Neural progenitor cell (in vitro differentiated cells): ENCODE measurements at regions not wholly inside any gene's neighbourhood (a gene's known extent, or its start where the extent isn't known, plus 50 kb on each side); places are given as distances from the start of the nearest gene placed in this dataset.

ENCODE experiments used
- DNase-seq: peaks from one replicate; pipeline ENCODE4 v3.0.0-alpha.2; 2016; ENCODE audit warnings: low spot score
- H2AFZ ChIP-seq: fragments of 200-600 bp; sonication (generic); replicated peaks from 2 replicates; pipeline ENCODE4 v1.6.1; 2016; ENCODE audit warnings: antibody characterized with exemption
- H3F3A ChIP-seq: fragments of 200-600 bp; sonication (generic); 2 replicates; pipeline ENCODE4 v1.6.1; 2016; ENCODE audit warnings: antibody characterized with exemption, low read depth
- H3K27ac ChIP-seq: fragments of 200-600 bp; sonication (generic); 2 replicates; pipeline ENCODE4 v1.5.1; 2016; ENCODE audit warnings: mild to moderate bottlenecking
- H3K27me3 ChIP-seq: fragments of 200-600 bp; sonication (generic); 2 replicates; pipeline ENCODE4 v1.6.1; 2016; ENCODE audit warnings: mild to moderate bottlenecking, moderate library complexity
- H3K36me3 ChIP-seq: fragments of 200-600 bp; sonication (generic); 2 replicates; pipeline ENCODE4 v1.5.1; 2016
- H3K4me1 ChIP-seq: fragments of 200-600 bp; sonication (generic); 2 replicates; pipeline ENCODE4 v1.6.1; 2016; ENCODE audit warnings: mixed run types
- H3K4me2 ChIP-seq: fragments of 200-600 bp; sonication (generic); 2 replicates; pipeline ENCODE4 v1.6.1; 2016
- H3K4me3 ChIP-seq: fragments of 200-600 bp; sonication (generic); 2 replicates; pipeline ENCODE4 v1.5.1; 2016
- H3K79me2 ChIP-seq: fragments of 200-600 bp; sonication (generic); 2 replicates; pipeline ENCODE4 v1.6.1; 2016; ENCODE audit warnings: low read depth
- H3K9ac ChIP-seq: fragments of 200-600 bp; sonication (generic); 2 replicates; pipeline ENCODE4 v1.6.1; 2016
- H3K9me3 ChIP-seq: fragments of 200-600 bp; sonication (generic); 2 replicates; pipeline ENCODE4 v1.5.1; 2016; ENCODE audit warnings: low read depth
- H4K20me1 ChIP-seq: fragments of 200-600 bp; sonication (generic); 2 replicates; pipeline ENCODE4 v1.6.1; 2016; ENCODE audit warnings: low read depth
- H3K27ac Mint-ChIP-seq: 3 replicates; pipeline ENCODE4 v1.8.0; 2021; ENCODE audit warnings: mixed read lengths
- H3K27me3 Mint-ChIP-seq: 2 replicates; pipeline ENCODE4 v1.8.0; 2022; ENCODE audit warnings: low read depth, mild to moderate bottlenecking, inconsistent platforms, moderate library complexity, mixed read lengths; ENCODE audit not compliant: insufficient read depth
- H3K36me3 Mint-ChIP-seq: 3 replicates; pipeline ENCODE4 v1.8.0; 2021; ENCODE audit warnings: mixed read lengths
- H3K4me1 Mint-ChIP-seq: 3 replicates; pipeline ENCODE4 v1.8.0; 2021; ENCODE audit warnings: mixed read lengths
- H3K4me3 Mint-ChIP-seq: 3 replicates; pipeline ENCODE4 v1.8.0; 2021; ENCODE audit warnings: mild to moderate bottlenecking, moderate library complexity, mixed read lengths
- H3K9me3 Mint-ChIP-seq: 3 replicates; pipeline ENCODE4 v1.8.0; 2020; ENCODE audit warnings: mixed read lengths
- CTCF ChIP-seq: fragments of 200-600 bp; sonication (generic); IDR thresholded peaks from 2 replicates; pipeline ENCODE4 v1.5.1; 2017; ENCODE audit warnings: antibody characterized with exemption, mild to moderate bottlenecking
- EZH2 ChIP-seq: fragments of 200-600 bp; sonication (generic); IDR thresholded peaks from 2 replicates; pipeline ENCODE4 v1.6.1; 2017; ENCODE audit warnings: antibody characterized with exemption, mild to moderate bottlenecking, moderate library complexity
- EZH2phosphoT487 ChIP-seq: fragments of 200-600 bp; sonication (generic); IDR thresholded peaks from 2 replicates; pipeline ENCODE4 v1.6.1; 2017; ENCODE audit warnings: antibody characterized with exemption

GRCh38 chr9:92196400-92196799, 81.2 kb upstream of the SPTLC1 start:
- Histone ChIP-seq H3K27ac (no peak overlapping the region), H3K36me3 (no peaks in the 10 kb centered on the region), H3K9ac (no peak overlapping the region), H3K4me3 (no peak overlapping the region), H4K20me1 (no peaks in the 10 kb centered on the region), H3K9me3 (no peaks in the 10 kb centered on the region), H3K4me1 (no peaks in the 10 kb centered on the region), H3K4me2 (no peak overlapping the region), H2AFZ (no peak overlapping the region), H3F3A (no peaks in the 10 kb centered on the region), H3K79me2 (no peaks in the 10 kb centered on the region), H3K27me3 (no peaks in the 10 kb centered on the region)
- Mint-ChIP-seq H3K27ac (no peak overlapping the region), H3K9me3 (peaks cover 6% of the 10 kb centered on the region), H3K4me3 (no peak overlapping the region), H3K4me1 (no peaks in the 10 kb centered on the region), H3K36me3 (no peaks in the 10 kb centered on the region), H3K27me3 (peaks cover 6% of the 10 kb centered on the region)
- no peak for DNase-seq
- TF ChIP-seq CTCF (no peak), EZH2 (no peak), EZH2phosphoT487 (no peak)

- H3K27me3 Mint-ChIP-seq, result peaks cover 6% of the 10 kb centered on the region
- Histone ChIP-seq H3K4me1 (peaks cover 5% of the 10 kb centered on the region), H3K36me3 (no peaks in the 10 kb centered on the region), H3K9me3 (no peaks in the 10 kb centered on the region), H4K20me1 (no peaks in the 10 kb centered on the region), H3K27ac (no peak overlapping the region), H2AFZ (no peak overlapping the region), H3K4me2 (no peak overlapping the region), H3K4me3 (no peak overlapping the region), H3F3A (no peaks in the 10 kb centered on the region), H3K79me2 (no peaks in the 10 kb centered on the region), H3K27me3 (no peaks in the 10 kb centered on the region), H3K9ac (no peak overlapping the region)
- DNase-seq, result no peak
- no peak for TF ChIP-seq CTCF
- no peak for TF ChIP-seq EZH2
- no peak for TF ChIP-seq EZH2phosphoT487
- H3K27ac Mint-ChIP-seq, result no peak overlapping the region
- H3K36me3 Mint-ChIP-seq, result no peaks in the 10 kb centered on the region
- H3K9me3 Mint-ChIP-seq, result peaks cover 1% of the 10 kb centered on the region
- H3K4me3 Mint-ChIP-seq, result no peak overlapping the region
- peaks cover 13% of the 10 kb centered on the region for H3K4me1 Mint-ChIP-seq
These were observed 76.6 kb upstream of the SPTLC1 start for GRCh38 chr9:92191801-92192200.

GRCh38 chr9:92190536-92190790, 75.2 kb upstream of the SPTLC1 start:
- H3K36me3 ChIP-seq, result no peaks in the 10 kb centered on the region
- no peak overlapping the region for H2AFZ ChIP-seq
- no peak overlapping the region for H3K4me2 ChIP-seq
- no peaks in the 10 kb centered on the region for H3F3A ChIP-seq
- Mint-ChIP-seq H3K4me1 (peaks cover 13% of the 10 kb centered on the region), H3K4me3 (no peak overlapping the region), H3K9me3 (no peaks in the 10 kb centered on the region), H3K27ac (no peak overlapping the region), H3K36me3 (no peaks in the 10 kb centered on the region), H3K27me3 (peaks cover 5% of the 10 kb centered on the region)
- H4K20me1 ChIP-seq, result no peaks in the 10 kb centered on the region
- no peak overlapping the region for H3K9ac ChIP-seq
- no peaks in the 10 kb centered on the region for H3K79me2 ChIP-seq
- TF ChIP-seq EZH2phosphoT487, result no peak
- TF ChIP-seq CTCF, result no peak
- no peak for TF ChIP-seq EZH2
- no peaks in the 10 kb centered on the region for H3K27me3 ChIP-seq
- DNase-seq, result no peak
- no peak overlapping the region for H3K27ac ChIP-seq
- peaks cover 5% of the 10 kb centered on the region for H3K4me1 ChIP-seq
- H3K9me3 ChIP-seq, result no peaks in the 10 kb centered on the region
- no peak overlapping the region for H3K4me3 ChIP-seq
